ENCODE measurements at regions not wholly inside any gene's neighbourhood (a gene's known extent, or its start where the extent isn't known, plus 50 kb on each side); places are given as distances from the start of the nearest gene placed in this dataset.

DNA sequence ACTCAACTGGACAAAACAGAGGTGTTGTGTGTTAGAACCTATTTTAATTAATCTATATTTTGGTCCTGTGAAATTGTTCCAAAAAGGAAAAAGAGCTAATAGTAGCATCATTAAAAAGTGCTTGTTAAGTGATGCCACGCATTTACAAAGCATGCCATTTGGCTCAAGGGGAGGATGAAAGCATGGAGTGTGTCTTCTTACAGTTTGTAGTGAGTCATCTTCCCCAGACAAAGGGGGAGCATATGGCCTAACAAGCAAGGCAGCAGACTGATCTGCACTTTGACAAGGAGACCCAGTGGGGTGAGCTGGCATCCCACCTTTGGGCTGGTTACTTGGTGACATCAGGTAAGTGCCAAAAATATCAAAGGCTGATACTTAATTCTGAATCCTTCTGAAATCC lies 297.0 kb downstream of the FGF9 start:
- no peak overlapping the region for H3K23ac ChIP-seq (ENCODE audit: insufficient read length)
- H2BK20ac ChIP-seq (ENCODE audit: low read length), result no peak overlapping the region
- H3K14ac ChIP-seq (ENCODE audit: insufficient read length), result no peak overlapping the region
- no peaks in the 10 kb centered on the region for H3K9me3 ChIP-seq (ENCODE audit: insufficient read depth in 2 of 2, low read depth in 1 of 2, low read length in 1 of 2)
- H2BK15ac ChIP-seq (ENCODE audit: low read length), result no peak overlapping the region
- H4K20me1 ChIP-seq (replicated peaks in 1 of 2; ENCODE audit: control insufficient read depth in 1 of 2, insufficient read depth in 2 of 2, low read length in 2 of 2), result peaks cover 0 to 7% of the 10 kb centered on the region in 2 experiments
- no peak for FAIRE-seq
- no peak overlapping the region for H2BK120ac ChIP-seq (replicated peaks; ENCODE audit: low read depth, low read length)
- no peak overlapping the region for H2AK5ac ChIP-seq (ENCODE audit: low read depth, low read length)
- H3K18ac ChIP-seq (ENCODE audit: extremely low read depth, low read length), result no peak overlapping the region
- H2AFZ ChIP-seq (ENCODE audit: low read length), result no peak overlapping the region; the same call in 1 of the 2 replicates
- H2BK12ac ChIP-seq (ENCODE audit: low read depth, low read length), result no peak overlapping the region
- no peak overlapping the region for H4K8ac ChIP-seq (ENCODE audit: extremely low read depth, insufficient read depth, low read length)
- H3K23me2 ChIP-seq (ENCODE audit: low read depth, low read length), result peaks cover 14% of the 10 kb centered on the region; the same call in 1 of the 2 replicates
- H2BK5ac ChIP-seq (ENCODE audit: low read depth, low read length), result no peak overlapping the region
- H3K56ac ChIP-seq (replicated peaks; ENCODE audit: insufficient read length, low read depth, low read length), result no peak overlapping the region
- H3K36me3 ChIP-seq (ENCODE audit: control insufficient read depth in 2 of 4, insufficient read depth in 4 of 4, low read length in 3 of 4), result no peaks in the 10 kb centered on the region
- no peaks in the 10 kb centered on the region for H3K4me1 ChIP-seq (replicated peaks in 1 of 4; ENCODE audit: control insufficient read depth in 3 of 4, insufficient read depth in 4 of 4, low read length in 3 of 4)
- POLR2A ChIA-PET (ENCODE audit: partially characterized antibody), result no interaction called here
- no peaks in the 10 kb centered on the region for H3K79me1 ChIP-seq (ENCODE audit: low read depth, low read length)
- no peak overlapping the region for H3K4me2 ChIP-seq (ENCODE audit: insufficient read depth in 1 of 2, low read depth in 2 of 2, low read length in 2 of 2)
- CTCF ChIA-PET (ENCODE audit: partially characterized antibody), result interaction anchor here (1.3 kb wide), 1 partner anchor 291 kb away, joined by 3 read pairs; no protein-coding TSS in a partner anchor
- no peak overlapping the region for H3K4ac ChIP-seq (replicated peaks; ENCODE audit: insufficient read length, low read depth, low read length)
- TF ChIP-seq NANOG (IDR thresholded peaks at IDR 0.05; ENCODE audit: insufficient read depth, low read depth, low read length, poor library complexity, severe bottlenecking) (no peak), TCF12 (IDR thresholded peaks at IDR 0.05; ENCODE audit: low read depth, low read length) (no peak)
- H4K5ac ChIP-seq (ENCODE audit: insufficient read length, low read depth, low read length), result no peak overlapping the region
- H3K9ac ChIP-seq (replicated peaks in 1 of 4; ENCODE audit: extremely low read depth in 1 of 4, low read depth in 3 of 4, low read length in 3 of 4), result no peak overlapping the region
- no peak for DNase-seq (ENCODE audit: low read depth in 1 of 2, low spot score in 2 of 2)
- no peak overlapping the region for H4K91ac ChIP-seq (replicated peaks; ENCODE audit: insufficient read length, low read length)
- WGBS, 2 experiments (ENCODE audit: extremely low coverage in 1 of 2, insufficient coverage in 1 of 2, insufficient read length in 1 of 2, insufficient replicate concordance in 2 of 2, low coverage in 1 of 2, low lambda C conversion rate in 2 of 2, missing lambda C conversion rate in 1 of 2), result 94% methylated on average over 1 of the region's 1 CpG; no CpG with 5 or more reads in 1 of the 2 experiments
- H3K4me3 ChIP-seq (ENCODE audit: extremely low read depth in 1 of 4, insufficient read depth in 2 of 4, low read depth in 3 of 4, low read length in 4 of 4), result no peak overlapping the region
- no peak overlapping the region for H3K27ac ChIP-seq (ENCODE audit: low read depth, low read length)
- H3K27me3 ChIP-seq (replicated peaks in 1 of 4; ENCODE audit: control insufficient read depth in 3 of 4, extremely low read depth in 1 of 4, insufficient read depth in 3 of 4, low read length in 3 of 4), result no peaks in the 10 kb centered on the region
- H3K79me2 ChIP-seq (ENCODE audit: control insufficient read depth in 1 of 2, insufficient read depth in 2 of 2, low read length in 2 of 2), result no peaks in the 10 kb centered on the region
